GM12891 (cell line): ENCODE measurements at regions not wholly inside any gene's neighbourhood (a gene's known extent, or its start where the extent isn't known, plus 50 kb on each side); places are given as distances from the start of the nearest gene placed in this dataset.

Experiments used
- DNase-seq: peaks from one replicate; pipeline ENCODE4 v3.0.0; 2011; ENCODE audit warnings: low spot score; ENCODE audit not compliant: insufficient read length
- FAIRE-seq: peaks from 2 replicates; lab custom pipeline; 2011; peaks lifted over from hg19 to GRCh38; lab: Jason Lieb, UNC
- PAX5 ChIP-seq: IDR thresholded peaks from 2 replicates; pipeline ENCODE4 v1.6.1; 2011; ENCODE audit warnings: low read length, moderate library complexity, mild to moderate bottlenecking; ENCODE audit not compliant: insufficient read depth, severe bottlenecking
- POLR2A ChIP-seq: IDR thresholded peaks from 2 replicates; pipeline ENCODE4 v1.6.1; 2011; ENCODE audit warnings: low read depth, low read length, control low read depth
- POLR2AphosphoS5 ChIP-seq: IDR thresholded peaks from 2 replicates; pipeline ENCODE4 v1.6.1; 2011; ENCODE audit warnings: low read depth, low read length, control low read depth
- POU2F2 ChIP-seq: IDR thresholded peaks from 2 replicates; pipeline ENCODE4 v1.6.1; 2011; ENCODE audit warnings: low read depth, mild to moderate bottlenecking, control low read depth, low read length, moderate library complexity
- SPI1 ChIP-seq: IDR thresholded peaks from 2 replicates; pipeline ENCODE4 v1.6.1; 2011; ENCODE audit warnings: low read depth, low read length, control low read depth
- TAF1 ChIP-seq: IDR thresholded peaks from 2 replicates; pipeline ENCODE4 v1.6.1; 2011; ENCODE audit warnings: low read depth, low read length, control low read depth

GRCh38 chr6:142558786-142559185 lies 257.0 kb downstream of the ADGRG6 start:
- DNase-seq: no peak
- no peak for FAIRE-seq
- TF ChIP-seq POU2F2 (no peak), TAF1 (no peak), POLR2AphosphoS5 (no peak), PAX5 (no peak), SPI1 (no peak), POLR2A (no peak)

GRCh38 chr6:142561511-142562265 lies 259.9 kb downstream of the ADGRG6 start:
- FAIRE-seq (no peak), DNase-seq (no peak)
- TF ChIP-seq PAX5 (no peak), SPI1 (no peak), TAF1 (no peak), POLR2AphosphoS5 (no peak), POLR2A (no peak), POU2F2 (no peak)

- no peak for FAIRE-seq
- DNase-seq: no peak
- TF ChIP-seq POU2F2 (no peak), SPI1 (peak; percentile 61)
Observed at GRCh38 chr6:142562865-142563264, 261.1 kb downstream of the ADGRG6 start.

- no peak for TF ChIP-seq POU2F2
- no peak for TF ChIP-seq POLR2AphosphoS5
- no peak for TF ChIP-seq POLR2A
- TF ChIP-seq TAF1: no peak
- no peak for TF ChIP-seq PAX5
- no peak for TF ChIP-seq SPI1
- DNase-seq (peak; percentile 20), FAIRE-seq (peak; percentile 40)
Observed at GRCh38 chr6:142566628-142567396, 265.0 kb downstream of the ADGRG6 start.

- no peak for DNase-seq
- no peak for FAIRE-seq
- TF ChIP-seq PAX5: no peak
- no peak for TF ChIP-seq POU2F2
- no peak for TF ChIP-seq POLR2A
- TF ChIP-seq SPI1: no peak
- TF ChIP-seq TAF1: no peak
- no peak for TF ChIP-seq POLR2AphosphoS5
Observed at GRCh38 chr6:142567461-142567860, 265.7 kb downstream of the ADGRG6 start.

GRCh38 chr6:142568857-142569597 lies 267.2 kb downstream of the ADGRG6 start:
- DNase-seq (no peak), FAIRE-seq (no peak)
- TF ChIP-seq TAF1 (no peak), SPI1 (no peak), POU2F2 (no peak), POLR2AphosphoS5 (no peak), PAX5 (no peak), POLR2A (no peak)

GRCh38 chr6:142569676-142570075 lies 267.9 kb downstream of the ADGRG6 start:
- DNase-seq: no peak
- FAIRE-seq: no peak
- no peak for TF ChIP-seq SPI1
- no peak for TF ChIP-seq POLR2AphosphoS5
- TF ChIP-seq TAF1: no peak
- TF ChIP-seq POLR2A: no peak
- TF ChIP-seq PAX5: no peak
- no peak for TF ChIP-seq POU2F2

- DNase-seq: no peak
- TF ChIP-seq PAX5 (no peak), TAF1 (no peak), POLR2A (no peak), POLR2AphosphoS5 (no peak), SPI1 (no peak), POU2F2 (no peak)
- FAIRE-seq: no peak
Observed at GRCh38 chr6:142570221-142570671, 268.4 kb downstream of the ADGRG6 start.

GRCh38 chr6:142592876-142593275 lies 291.1 kb downstream of the ADGRG6 start:
- TF ChIP-seq POLR2A (no peak), PAX5 (no peak), SPI1 (no peak), POU2F2 (no peak), POLR2AphosphoS5 (no peak), TAF1 (no peak)
- DNase-seq: no peak
- FAIRE-seq: no peak

- no peak for FAIRE-seq
Observed at GRCh38 chr6:142597836-142598235, 296.0 kb downstream of the ADGRG6 start.

More at GRCh38 chr6:142597836-142598235, 296.0 kb downstream of the ADGRG6 start:
- DNase-seq: no peak
- TF ChIP-seq SPI1: no peak
- no peak for TF ChIP-seq TAF1
- no peak for TF ChIP-seq POLR2AphosphoS5
- TF ChIP-seq POLR2A: no peak
- TF ChIP-seq PAX5: no peak
- TF ChIP-seq POU2F2: no peak
